ENCODE measurements at regions not wholly inside any gene's neighbourhood (a gene's known extent, or its start where the extent isn't known, plus 50 kb on each side); places are given as distances from the start of the nearest gene placed in this dataset.
"Not testable (repeated sequence)": the region's sequence is repeated elsewhere in the genome, so short reads cannot be mapped to it uniquely, and the experiment has no call there.

- TF ChIP-seq EZH2phosphoT487 (IDR thresholded peaks at IDR 0.05; ENCODE audit: low read depth) (no peak), CTCF (IDR thresholded peaks at IDR 0.05; ENCODE audit: low read depth, low read length) (no peak)
- Histone ChIP-seq H3K4me3 (ENCODE audit: low read length) (no peak overlapping the region), H3K4me2 (ENCODE audit: low read length) (peak overlapping the region; percentile 30), H3K36me3 (replicated peaks; ENCODE audit: low read depth, low read length) (no peaks in the 10 kb centered on the region), H3K9ac (ENCODE audit: low read length) (no peak overlapping the region), H3K9me3 (ENCODE audit: insufficient read depth, low read length) (no peaks in the 10 kb centered on the region), H3K79me2 (ENCODE audit: low read length) (no peaks in the 10 kb centered on the region), H3K27me3 (ENCODE audit: low read depth, low read length) (no peaks in the 10 kb centered on the region), H4K20me1 (ENCODE audit: insufficient read depth, low read length) (no peaks in the 10 kb centered on the region), H3K27ac (ENCODE audit: low read length) (no peak overlapping the region), H3K4me1 (ENCODE audit: low read length) (peaks cover 12% of the 10 kb centered on the region), H2AFZ (ENCODE audit: low read depth, low read length) (no peak overlapping the region)
These were observed 2062.2 kb upstream of the CDH6 start for GRCh38 chr5:29131285-29131684.

GRCh38 chr5:29130786-29131185, 2062.7 kb upstream of the CDH6 start:
- no peaks in the 10 kb centered on the region for H3K27me3 ChIP-seq (ENCODE audit: low read depth, low read length)
- H3K4me3 ChIP-seq (ENCODE audit: low read length), result no peak overlapping the region
- H3K4me2 ChIP-seq (ENCODE audit: low read length), result peak overlapping the region; percentile 30
- no peaks in the 10 kb centered on the region for H3K79me2 ChIP-seq (ENCODE audit: low read length)
- H3K36me3 ChIP-seq (replicated peaks; ENCODE audit: low read depth, low read length), result no peaks in the 10 kb centered on the region
- H3K4me1 ChIP-seq (ENCODE audit: low read length), result peaks cover 12% of the 10 kb centered on the region
- H4K20me1 ChIP-seq (ENCODE audit: insufficient read depth, low read length), result no peaks in the 10 kb centered on the region
- no peak overlapping the region for H2AFZ ChIP-seq (ENCODE audit: low read depth, low read length)
- no peak overlapping the region for H3K9ac ChIP-seq (ENCODE audit: low read length)
- no peak for TF ChIP-seq CTCF (IDR thresholded peaks at IDR 0.05; ENCODE audit: low read depth, low read length)
- TF ChIP-seq EZH2phosphoT487 (IDR thresholded peaks at IDR 0.05; ENCODE audit: low read depth), result no peak
- no peaks in the 10 kb centered on the region for H3K9me3 ChIP-seq (ENCODE audit: insufficient read depth, low read length)
- no peak overlapping the region for H3K27ac ChIP-seq (ENCODE audit: low read length)

- not testable (repeated sequence) for H2AFZ ChIP-seq (ENCODE audit: low read depth, low read length); H4K20me1 ChIP-seq (ENCODE audit: insufficient read depth, low read length); H3K27ac ChIP-seq (ENCODE audit: low read length); H3K79me2 ChIP-seq (ENCODE audit: low read length); H3K27me3 ChIP-seq (ENCODE audit: low read depth, low read length); H3K36me3 ChIP-seq (replicated peaks; ENCODE audit: low read depth, low read length); H3K9me3 ChIP-seq (ENCODE audit: insufficient read depth, low read length); H3K4me2 ChIP-seq (ENCODE audit: low read length); H3K9ac ChIP-seq (ENCODE audit: low read length); H3K4me3 ChIP-seq (ENCODE audit: low read length)
- peaks cover 12% of the 10 kb centered on the region for H3K4me1 ChIP-seq (ENCODE audit: low read length)
These were observed 2065.8 kb upstream of the CDH6 start for GRCh38 chr5:29127524-29128156.

GRCh38 chr5:29126462-29126861, 2067.0 kb upstream of the CDH6 start:
- H3K4me1 ChIP-seq (ENCODE audit: low read length), result peaks cover 12% of the 10 kb centered on the region
- not testable (repeated sequence) for H2AFZ ChIP-seq (ENCODE audit: low read depth, low read length); H3K9ac ChIP-seq (ENCODE audit: low read length); H4K20me1 ChIP-seq (ENCODE audit: insufficient read depth, low read length); H3K79me2 ChIP-seq (ENCODE audit: low read length); H3K27ac ChIP-seq (ENCODE audit: low read length); H3K4me2 ChIP-seq (ENCODE audit: low read length); H3K9me3 ChIP-seq (ENCODE audit: insufficient read depth, low read length); H3K27me3 ChIP-seq (ENCODE audit: low read depth, low read length); H3K4me3 ChIP-seq (ENCODE audit: low read length); H3K36me3 ChIP-seq (replicated peaks; ENCODE audit: low read depth, low read length)

- Histone ChIP-seq H3K9me3 (ENCODE audit: insufficient read depth, low read length) (no peaks in the 10 kb centered on the region), H2AFZ (ENCODE audit: low read depth, low read length) (no peak overlapping the region), H3K27ac (ENCODE audit: low read length) (no peak overlapping the region), H4K20me1 (ENCODE audit: insufficient read depth, low read length) (no peaks in the 10 kb centered on the region), H3K4me3 (ENCODE audit: low read length) (no peak overlapping the region), H3K4me2 (ENCODE audit: low read length) (no peak overlapping the region), H3K36me3 (replicated peaks; ENCODE audit: low read depth, low read length) (no peaks in the 10 kb centered on the region), H3K9ac (ENCODE audit: low read length) (no peak overlapping the region), H3K79me2 (ENCODE audit: low read length) (no peaks in the 10 kb centered on the region), H3K4me1 (ENCODE audit: low read length) (no peaks in the 10 kb centered on the region), H3K27me3 (ENCODE audit: low read depth, low read length) (no peaks in the 10 kb centered on the region)
- TF ChIP-seq CTCF (IDR thresholded peaks at IDR 0.05; ENCODE audit: low read depth, low read length) (no peak), EZH2phosphoT487 (IDR thresholded peaks at IDR 0.05; ENCODE audit: low read depth) (no peak)
These were observed 2071.2 kb upstream of the CDH6 start for GRCh38 chr5:29122306-29122705.

Data from OCI-LY3 (cell line).